ENCODE measurements at regions not wholly inside any gene's neighbourhood (a gene's known extent, or its start where the extent isn't known, plus 50 kb on each side); places are given as distances from the start of the nearest gene placed in this dataset.

DNA sequence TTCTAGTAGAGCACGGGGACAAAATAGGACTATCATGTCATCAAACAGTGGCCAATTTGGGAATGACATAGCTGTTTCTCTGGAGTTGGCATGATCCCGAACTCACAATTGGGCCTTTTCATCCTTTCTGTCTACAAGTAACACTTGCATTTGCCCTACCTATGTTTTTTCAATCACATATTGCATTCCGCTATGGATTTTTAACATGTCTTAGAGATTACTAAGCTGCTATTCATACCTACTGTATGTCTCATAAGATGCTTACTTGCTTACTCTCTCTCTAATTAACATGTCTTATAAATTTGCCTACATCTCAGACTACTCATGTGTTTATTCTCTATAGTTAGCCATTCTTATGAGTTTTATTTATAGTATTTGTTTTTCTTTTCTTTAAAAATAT lies 341.2 kb upstream of the CTNND2 start:
- H3K36me3 Mint-ChIP-seq (ENCODE audit: low read depth, unreplicated experiment): no peaks in the 10 kb centered on the region
- no peak for DNase-seq (ENCODE audit: low spot score)
- H3K27ac Mint-ChIP-seq (ENCODE audit: unreplicated experiment): no peak overlapping the region
- H3K4me1 Mint-ChIP-seq (ENCODE audit: unreplicated experiment): no peaks in the 10 kb centered on the region
- no peaks in the 10 kb centered on the region for H3K27me3 Mint-ChIP-seq (ENCODE audit: unreplicated experiment)
- H3K9me3 Mint-ChIP-seq (ENCODE audit: unreplicated experiment): no peaks in the 10 kb centered on the region
- TF ChIP-seq, protein P1, sequence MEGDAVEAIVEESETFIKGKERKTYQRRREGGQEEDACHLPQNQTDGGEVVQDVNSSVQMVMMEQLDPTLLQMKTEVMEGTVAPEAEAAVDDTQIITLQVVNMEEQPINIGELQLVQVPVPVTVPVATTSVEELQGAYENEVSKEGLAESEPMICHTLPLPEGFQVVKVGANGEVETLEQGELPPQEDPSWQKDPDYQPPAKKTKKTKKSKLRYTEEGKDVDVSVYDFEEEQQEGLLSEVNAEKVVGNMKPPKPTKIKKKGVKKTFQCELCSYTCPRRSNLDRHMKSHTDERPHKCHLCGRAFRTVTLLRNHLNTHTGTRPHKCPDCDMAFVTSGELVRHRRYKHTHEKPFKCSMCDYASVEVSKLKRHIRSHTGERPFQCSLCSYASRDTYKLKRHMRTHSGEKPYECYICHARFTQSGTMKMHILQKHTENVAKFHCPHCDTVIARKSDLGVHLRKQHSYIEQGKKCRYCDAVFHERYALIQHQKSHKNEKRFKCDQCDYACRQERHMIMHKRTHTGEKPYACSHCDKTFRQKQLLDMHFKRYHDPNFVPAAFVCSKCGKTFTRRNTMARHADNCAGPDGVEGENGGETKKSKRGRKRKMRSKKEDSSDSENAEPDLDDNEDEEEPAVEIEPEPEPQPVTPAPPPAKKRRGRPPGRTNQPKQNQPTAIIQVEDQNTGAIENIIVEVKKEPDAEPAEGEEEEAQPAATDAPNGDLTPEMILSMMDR (IDR thresholded peaks at IDR 0.05; ENCODE audit: unreplicated experiment): no peak
- no peak overlapping the region for H3K4me3 Mint-ChIP-seq (ENCODE audit: unreplicated experiment)

DNA sequence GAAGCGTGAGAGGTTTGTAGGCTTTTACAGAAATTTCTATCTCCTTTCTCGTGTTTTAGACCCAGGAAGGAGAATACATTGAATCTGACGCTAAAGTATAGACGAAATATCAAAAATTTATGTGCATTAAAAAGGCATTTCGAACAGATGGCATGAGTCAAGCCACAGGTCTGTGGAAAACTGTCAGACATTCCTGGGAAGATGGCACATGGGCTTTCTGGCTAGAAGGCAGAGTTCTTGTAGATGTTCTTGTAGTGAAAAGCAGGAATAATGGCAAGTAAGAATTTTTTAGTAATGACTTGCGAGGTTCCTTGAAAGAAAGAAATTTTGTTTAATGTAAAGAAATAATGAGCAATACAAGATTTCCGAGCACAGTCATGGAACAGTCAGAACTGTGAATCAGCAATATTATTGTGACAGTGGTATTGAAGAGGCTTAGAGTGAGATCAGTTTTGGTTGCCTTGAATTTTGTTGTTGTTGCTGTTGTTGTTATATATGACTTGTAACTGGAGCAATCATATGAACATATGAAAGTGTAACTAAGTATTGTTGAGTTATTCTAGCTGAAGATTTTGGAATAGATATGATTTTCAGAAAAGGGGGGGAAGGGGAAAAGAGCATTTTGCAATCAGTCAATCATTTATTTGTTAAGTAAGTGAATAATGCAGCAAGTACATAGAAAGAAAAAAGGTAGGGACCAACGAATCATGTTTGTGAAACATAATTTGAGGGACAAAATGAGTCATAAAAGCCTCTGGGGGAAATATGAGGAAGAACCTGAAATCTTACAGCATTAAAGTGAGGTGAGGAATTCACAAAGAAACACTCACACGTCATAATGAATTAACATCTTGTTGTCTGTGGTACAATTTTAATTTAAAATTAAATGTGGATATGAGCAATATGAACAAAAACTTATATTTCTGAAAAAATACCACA lies 339.0 kb upstream of the CTNND2 start:
- H3K27ac Mint-ChIP-seq (ENCODE audit: unreplicated experiment): no peak overlapping the region

DNA sequence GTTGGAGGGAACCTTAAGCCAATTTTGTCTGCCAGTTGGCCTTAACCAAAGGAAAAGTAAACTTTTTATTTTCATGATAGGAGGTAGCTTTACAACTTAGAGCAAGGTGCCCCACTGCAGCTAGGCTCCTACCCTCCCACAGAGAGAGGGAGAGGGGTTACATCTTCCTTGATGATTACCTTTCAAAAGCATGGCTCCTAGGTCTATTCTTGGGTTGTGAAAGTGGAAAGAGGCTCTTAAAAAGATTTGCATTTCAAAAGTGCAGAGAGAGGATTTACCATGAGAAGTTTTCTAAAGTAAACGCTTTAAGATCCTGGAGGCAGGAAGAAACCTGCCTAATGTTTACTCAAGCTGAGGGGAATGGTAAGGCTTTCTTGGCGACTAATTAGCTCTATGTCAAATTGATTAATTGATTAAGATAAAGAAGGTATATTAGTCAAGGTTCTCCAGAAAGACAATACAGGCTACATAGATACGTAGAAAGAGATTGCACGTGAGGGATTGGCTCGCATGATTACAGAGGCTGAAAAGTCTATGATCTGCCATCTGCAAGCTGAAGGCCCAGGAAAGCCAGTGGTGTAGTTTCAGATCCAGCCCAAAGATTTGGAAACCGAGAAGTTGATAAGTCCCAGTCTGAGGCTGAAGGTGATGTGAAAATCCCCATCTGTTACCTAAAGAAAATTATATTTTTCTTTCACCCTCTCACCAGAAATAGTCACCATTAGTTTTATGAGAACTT lies 333.8 kb upstream of the CTNND2 start:
- H3K4me3 Mint-ChIP-seq (ENCODE audit: unreplicated experiment): no peak overlapping the region
- H3K36me3 Mint-ChIP-seq (ENCODE audit: low read depth, unreplicated experiment): no peaks in the 10 kb centered on the region
- peaks cover 3% of the 10 kb centered on the region for H3K27me3 Mint-ChIP-seq (ENCODE audit: unreplicated experiment)
- DNase-seq (ENCODE audit: low spot score): no peak
- no peaks in the 10 kb centered on the region for H3K9me3 Mint-ChIP-seq (ENCODE audit: unreplicated experiment)
- H3K27ac Mint-ChIP-seq (ENCODE audit: unreplicated experiment): no peak overlapping the region
- TF ChIP-seq, protein P1 (IDR thresholded peaks at IDR 0.05; ENCODE audit: unreplicated experiment): no peak
- H3K4me1 Mint-ChIP-seq (ENCODE audit: unreplicated experiment): no peaks in the 10 kb centered on the region

More for the DNA sequence above, 339.0 kb upstream of the CTNND2 start:
- no peaks in the 10 kb centered on the region for H3K27me3 Mint-ChIP-seq (ENCODE audit: unreplicated experiment)
- no peaks in the 10 kb centered on the region for H3K36me3 Mint-ChIP-seq (ENCODE audit: low read depth, unreplicated experiment)
- H3K4me3 Mint-ChIP-seq (ENCODE audit: unreplicated experiment): no peak overlapping the region
- H3K9me3 Mint-ChIP-seq (ENCODE audit: unreplicated experiment): no peaks in the 10 kb centered on the region
- DNase-seq (ENCODE audit: low spot score): no peak
- TF ChIP-seq, protein P1 (IDR thresholded peaks at IDR 0.05; ENCODE audit: unreplicated experiment): no peak
- H3K4me1 Mint-ChIP-seq (ENCODE audit: unreplicated experiment): no peaks in the 10 kb centered on the region

DNA sequence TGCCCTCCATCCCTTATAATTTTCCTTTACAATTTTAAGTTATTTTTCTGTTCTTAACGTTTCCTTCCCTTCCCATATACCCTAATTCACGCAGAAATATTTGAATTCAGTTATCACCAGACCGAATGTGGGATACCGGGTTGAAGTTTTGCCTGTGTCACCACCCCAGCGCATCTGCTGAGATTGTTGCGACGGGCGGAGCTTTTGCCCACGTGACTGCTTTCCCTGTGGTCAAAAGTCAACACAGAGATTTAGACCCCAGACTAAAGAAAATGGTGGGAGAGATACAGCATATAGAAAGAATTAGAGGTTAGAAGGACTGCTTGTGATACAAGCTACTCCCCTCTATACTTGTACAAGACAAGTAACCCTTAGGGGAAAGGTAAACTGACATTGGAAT lies 326.4 kb upstream of the CTNND2 start:
- no peaks in the 10 kb centered on the region for H3K9me3 Mint-ChIP-seq (ENCODE audit: unreplicated experiment)
- H3K4me3 Mint-ChIP-seq (ENCODE audit: unreplicated experiment): no peak overlapping the region
- H3K36me3 Mint-ChIP-seq (ENCODE audit: low read depth, unreplicated experiment): no peaks in the 10 kb centered on the region
- H3K27ac Mint-ChIP-seq (ENCODE audit: unreplicated experiment): no peak overlapping the region
- no peak for DNase-seq (ENCODE audit: low spot score)
- H3K27me3 Mint-ChIP-seq (ENCODE audit: unreplicated experiment): no peaks in the 10 kb centered on the region
- no peaks in the 10 kb centered on the region for H3K4me1 Mint-ChIP-seq (ENCODE audit: unreplicated experiment)
- TF ChIP-seq, protein P1 (IDR thresholded peaks at IDR 0.05; ENCODE audit: unreplicated experiment): no peak

DNA sequence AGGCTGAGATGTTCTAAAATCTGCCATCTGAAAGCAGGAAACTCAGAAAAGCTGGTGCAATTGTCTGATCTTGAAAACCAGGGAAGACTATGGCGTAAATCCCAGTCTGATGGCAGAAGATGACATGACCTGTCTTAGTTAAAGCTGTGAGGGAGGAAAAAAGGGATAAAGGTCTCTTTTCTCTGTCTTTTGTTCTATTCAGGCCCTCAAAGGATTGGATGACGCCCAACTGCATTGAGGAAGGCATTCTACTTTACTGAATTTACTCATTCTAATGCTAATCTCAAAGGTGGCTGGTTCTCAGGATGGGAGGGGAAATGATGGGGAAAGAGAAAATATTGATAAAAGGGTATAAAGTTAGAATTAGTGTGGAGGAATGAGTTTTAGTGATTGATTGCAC lies 312.8 kb upstream of the CTNND2 start:
- Mint-ChIP-seq H3K4me3 (ENCODE audit: unreplicated experiment) (no peak overlapping the region), H3K9me3 (ENCODE audit: unreplicated experiment) (no peaks in the 10 kb centered on the region), H3K4me1 (ENCODE audit: unreplicated experiment) (no peaks in the 10 kb centered on the region), H3K36me3 (ENCODE audit: low read depth, unreplicated experiment) (no peaks in the 10 kb centered on the region), H3K27me3 (ENCODE audit: unreplicated experiment) (no peaks in the 10 kb centered on the region), H3K27ac (ENCODE audit: unreplicated experiment) (no peak overlapping the region)
- no peak for DNase-seq (ENCODE audit: low spot score)
- TF ChIP-seq, protein P1 (IDR thresholded peaks at IDR 0.05; ENCODE audit: unreplicated experiment): no peak
